GM19397 (cell line): ENCODE measurements at regions not wholly inside any gene's neighbourhood (a gene's known extent, or its start where the extent isn't known, plus 50 kb on each side); places are given as distances from the start of the nearest gene placed in this dataset.
"Not testable (repeated sequence)": the region's sequence is repeated elsewhere in the genome, so short reads cannot be mapped to it uniquely, and the experiment has no call there.

Experiments used
- ATAC-seq: cut with Tn5 transposase; IDR thresholded peaks from one replicate; pipeline ENCODE4 v1.9.1; 2021; ENCODE audit warnings: mild to moderate bottlenecking, moderate library complexity; ENCODE audit not compliant: unreplicated experiment

DNA sequence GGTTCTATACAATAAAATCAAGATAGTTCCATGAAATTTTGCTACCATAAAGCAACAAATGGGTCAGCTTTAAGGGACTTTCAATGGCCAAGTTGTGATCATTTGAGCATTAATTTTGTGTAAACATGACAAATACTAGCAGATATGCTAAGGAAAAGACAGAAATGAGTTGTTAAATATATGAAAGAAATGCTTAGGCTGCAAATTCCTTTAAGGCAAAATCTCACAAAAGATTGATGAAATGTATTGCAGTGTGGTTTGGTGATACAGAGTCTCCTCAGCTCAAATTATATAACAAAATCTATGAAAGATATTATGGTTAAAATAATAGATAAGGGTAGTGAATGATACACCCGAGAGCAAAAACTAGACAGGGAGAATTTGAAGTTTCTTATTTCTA lies 377.2 kb downstream of the RAP2B start:
- no peak for ATAC-seq

DNA sequence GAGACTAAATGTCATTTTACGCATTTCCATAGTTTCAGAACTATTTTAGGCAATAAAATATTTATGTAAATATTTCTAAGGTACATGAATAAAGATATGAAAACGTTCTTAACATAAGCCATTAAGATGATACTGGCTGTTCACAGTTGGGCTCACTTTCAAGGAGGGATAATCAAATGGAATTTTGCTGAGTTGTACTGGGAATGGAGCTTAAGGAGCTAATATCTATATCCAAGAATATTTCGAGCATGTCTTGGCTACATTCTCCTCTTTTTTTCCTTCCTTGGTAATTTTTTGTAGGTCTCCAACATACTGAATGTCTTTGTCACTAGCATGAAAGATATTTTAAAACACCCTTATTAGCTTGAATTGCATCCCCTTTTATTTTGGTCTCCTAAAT lies 383.4 kb downstream of the RAP2B start:
- no peak for ATAC-seq

DNA sequence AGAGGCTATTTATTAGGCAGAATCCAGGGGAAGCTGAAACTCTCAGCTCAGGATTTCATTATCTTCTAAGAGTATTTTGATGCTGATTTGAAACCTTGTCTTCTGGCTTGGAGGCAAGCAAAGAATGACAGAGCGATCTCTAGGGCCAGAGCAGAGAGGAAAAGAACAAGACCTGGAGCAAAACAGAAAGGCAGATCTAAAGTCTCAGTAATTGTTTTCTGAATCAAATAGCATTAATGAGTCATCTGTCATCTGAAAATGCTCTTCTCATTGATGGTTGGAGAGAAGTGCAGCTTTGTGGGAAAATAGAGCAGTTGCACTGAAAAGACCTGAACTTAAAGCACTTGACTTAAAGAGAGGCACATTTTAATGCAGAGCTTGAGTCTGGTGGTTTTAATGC lies 385.9 kb downstream of the RAP2B start:
- no peak for ATAC-seq

DNA sequence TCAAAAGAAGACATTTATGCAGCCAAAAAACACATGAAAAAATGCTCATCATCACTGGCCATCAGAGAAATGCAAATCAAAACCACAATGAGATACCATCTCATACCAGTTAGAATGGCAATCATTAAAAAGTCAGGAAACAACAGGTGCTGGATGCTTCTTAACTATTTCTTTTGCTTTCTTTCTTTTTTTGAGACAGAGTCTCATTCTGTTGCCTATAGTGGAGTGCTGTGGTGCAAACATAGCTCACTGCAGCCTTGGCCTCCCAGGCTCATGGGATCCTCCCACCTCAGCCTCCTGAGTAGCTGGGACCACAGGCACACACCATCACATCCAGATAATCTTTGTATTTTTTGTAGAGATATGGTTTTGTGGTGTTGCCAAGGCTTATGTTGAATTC lies 387.7 kb downstream of the RAP2B start:
- ATAC-seq: not testable (repeated sequence)

DNA sequence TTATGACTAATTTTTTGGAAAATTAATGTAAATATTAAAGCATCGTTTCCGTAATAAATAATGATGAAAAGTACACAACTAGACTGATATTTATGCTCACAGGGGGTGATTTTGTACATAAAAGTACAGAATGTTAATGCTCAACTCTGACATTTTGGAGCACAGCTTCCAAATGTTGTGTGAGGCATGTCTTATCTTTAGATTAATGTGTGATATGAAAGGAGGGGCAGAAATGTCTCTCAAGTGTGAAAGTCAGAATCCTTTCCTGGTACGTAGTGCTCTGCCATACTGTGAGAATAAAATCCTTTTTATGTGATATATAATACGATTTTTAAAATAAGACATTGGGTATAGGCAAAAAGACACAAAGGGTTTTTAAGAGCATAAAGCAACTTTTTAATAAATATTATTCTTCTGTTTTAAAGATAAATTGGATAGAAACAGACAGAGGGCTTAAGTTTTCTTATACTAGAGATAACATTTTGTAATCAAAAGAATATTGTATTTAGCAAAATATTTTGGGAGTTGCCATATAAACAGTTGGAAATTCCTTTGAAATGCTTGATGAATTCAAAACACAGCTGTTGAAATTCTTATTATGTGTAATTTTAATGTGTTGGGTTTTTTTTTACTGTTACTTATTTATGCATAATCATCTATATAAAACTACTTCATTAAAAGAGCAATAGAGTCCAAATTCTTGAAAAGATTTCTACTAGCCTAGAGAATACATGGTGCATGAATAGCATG lies 389.7 kb downstream of the RAP2B start:
- ATAC-seq: no peak

DNA sequence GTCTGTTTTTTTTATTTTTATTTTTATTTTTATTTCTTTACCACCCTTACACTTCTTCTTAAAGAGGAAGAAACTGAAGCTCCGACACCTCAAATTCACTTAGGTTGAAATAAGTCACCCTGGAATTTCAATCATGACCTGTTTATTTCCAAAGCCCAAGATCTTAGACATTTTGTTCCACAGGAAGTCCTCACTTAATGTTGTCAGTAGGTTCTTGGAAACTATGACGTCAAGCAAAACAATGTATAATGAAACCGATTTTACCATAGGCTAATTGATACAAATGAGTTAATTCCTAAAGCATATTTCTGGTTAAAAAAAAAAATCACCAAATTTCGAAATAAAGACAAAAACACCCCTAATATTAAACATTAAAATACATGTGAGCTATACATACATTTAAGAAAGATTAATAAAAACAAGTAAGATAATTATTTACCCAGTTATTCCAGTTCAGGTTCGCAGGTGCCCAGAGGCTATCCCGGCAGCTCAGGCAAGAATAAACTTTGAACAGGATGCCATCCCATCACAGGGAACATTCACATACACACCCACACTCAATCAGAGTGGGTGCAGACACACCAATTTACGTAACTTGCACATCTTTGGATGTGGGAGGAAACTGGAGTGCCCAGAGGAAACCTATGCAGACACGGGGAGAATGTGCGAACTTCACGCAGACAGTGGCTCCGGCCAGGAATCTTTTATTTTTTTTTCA lies 391.0 kb downstream of the RAP2B start:
- no peak for ATAC-seq

DNA sequence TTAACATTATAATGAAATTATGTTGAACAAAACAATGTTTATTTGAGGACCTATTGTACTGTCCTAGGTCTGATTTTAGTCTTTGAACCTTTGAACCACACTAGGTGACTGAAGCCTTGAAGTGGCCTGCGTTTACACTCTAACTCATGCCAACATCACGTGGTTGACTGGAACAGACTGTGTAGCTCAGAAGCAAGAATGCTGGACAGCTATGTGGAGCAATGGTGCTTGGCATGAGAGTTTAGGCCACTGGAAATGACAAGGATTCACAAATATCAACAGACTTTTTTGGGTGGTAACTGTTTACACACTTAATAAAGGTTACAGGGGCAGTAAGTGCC lies 391.5 kb downstream of the RAP2B start:
- ATAC-seq: no peak

DNA sequence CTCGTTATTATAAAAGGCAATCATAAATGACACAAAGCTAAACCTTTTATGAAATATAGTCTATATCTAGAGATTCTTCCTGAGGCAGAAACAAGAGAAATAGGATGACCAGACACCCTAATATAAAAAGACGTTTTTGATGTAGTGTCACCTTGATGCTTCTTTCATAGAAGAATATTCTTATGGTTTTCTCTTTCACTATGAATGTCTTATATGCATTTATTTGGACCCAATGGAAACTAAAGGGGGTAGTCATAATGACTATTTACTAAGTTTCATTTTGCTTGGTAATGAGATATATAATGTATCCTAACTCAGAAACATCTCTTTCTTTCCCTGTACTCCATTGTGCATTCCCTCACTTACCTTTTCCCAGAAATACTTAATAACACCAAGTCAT lies 393.9 kb downstream of the RAP2B start:
- no peak for ATAC-seq

DNA sequence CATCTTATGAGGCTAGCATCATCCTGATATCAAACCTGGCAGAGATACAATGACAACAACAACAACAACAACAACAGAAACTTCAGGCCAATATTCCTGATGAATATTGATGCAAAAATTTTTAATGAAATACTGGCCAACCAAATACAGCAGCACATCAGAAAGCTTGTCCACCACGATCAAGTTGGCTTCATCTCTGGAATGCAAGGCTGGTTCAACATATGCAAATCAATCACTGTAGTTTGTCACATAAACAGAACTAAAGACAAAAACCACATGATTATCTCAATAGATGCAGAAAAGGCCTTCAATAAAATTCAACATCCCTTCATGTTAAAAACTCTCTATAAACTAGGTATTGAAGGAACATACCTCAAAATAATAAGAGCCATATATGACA lies 397.3 kb downstream of the RAP2B start:
- ATAC-seq: not testable (repeated sequence)

DNA sequence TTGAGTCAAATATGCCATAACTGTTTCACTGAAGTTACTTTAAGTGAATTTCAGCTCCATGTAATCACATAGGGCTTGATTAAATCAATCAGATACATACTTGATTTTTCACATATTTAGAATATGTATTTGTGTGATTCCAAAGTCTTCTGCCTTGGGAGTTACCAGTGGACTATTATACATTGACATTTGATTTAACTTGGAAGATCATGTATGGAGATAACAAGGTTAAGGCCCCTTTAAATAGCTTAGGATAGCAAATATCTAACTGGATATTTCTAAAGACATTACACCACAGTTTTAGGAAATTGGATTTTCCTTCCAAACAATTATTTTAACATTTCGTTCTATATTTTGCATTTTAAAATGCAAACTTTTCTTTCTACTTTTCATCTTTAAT lies 405.0 kb downstream of the RAP2B start:
- ATAC-seq: no peak

DNA sequence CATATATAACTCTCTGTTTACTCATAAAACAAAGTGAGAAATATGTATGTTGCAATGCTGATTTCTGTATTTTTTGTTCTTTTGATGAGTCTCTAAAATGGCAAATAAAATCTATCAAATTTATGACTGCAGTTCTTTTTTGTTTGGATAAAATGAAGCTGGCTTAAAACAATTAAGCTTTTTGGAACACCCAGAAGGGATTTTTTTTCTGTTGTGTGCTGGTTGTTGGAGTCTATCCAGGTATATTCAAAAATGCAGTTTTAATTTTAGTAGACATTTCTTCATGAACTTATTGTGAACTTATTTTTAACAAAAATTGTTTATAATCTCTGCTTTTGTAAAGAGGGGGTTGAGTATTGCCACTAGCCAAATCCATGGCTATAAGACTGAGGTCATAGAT lies 405.5 kb downstream of the RAP2B start:
- ATAC-seq: no peak

DNA sequence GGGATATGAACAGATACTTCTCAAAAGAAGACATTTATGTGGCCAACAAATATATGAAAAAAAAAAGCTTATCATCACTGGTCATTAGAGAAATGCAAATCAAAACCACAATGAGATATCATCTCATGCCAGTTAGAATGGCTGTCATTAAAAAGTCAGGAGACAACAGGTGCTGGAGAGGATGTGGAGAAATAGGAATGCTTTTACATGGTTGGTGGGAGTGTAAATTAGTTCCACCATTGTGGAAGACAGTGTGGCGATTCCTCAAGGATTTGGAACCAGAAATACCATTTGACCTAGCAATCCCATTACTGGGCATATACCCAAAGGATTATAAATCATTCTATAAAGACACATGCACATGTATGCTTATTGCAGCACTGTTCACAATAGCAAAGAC lies 408.5 kb downstream of the RAP2B start:
- not testable (repeated sequence) for ATAC-seq

DNA sequence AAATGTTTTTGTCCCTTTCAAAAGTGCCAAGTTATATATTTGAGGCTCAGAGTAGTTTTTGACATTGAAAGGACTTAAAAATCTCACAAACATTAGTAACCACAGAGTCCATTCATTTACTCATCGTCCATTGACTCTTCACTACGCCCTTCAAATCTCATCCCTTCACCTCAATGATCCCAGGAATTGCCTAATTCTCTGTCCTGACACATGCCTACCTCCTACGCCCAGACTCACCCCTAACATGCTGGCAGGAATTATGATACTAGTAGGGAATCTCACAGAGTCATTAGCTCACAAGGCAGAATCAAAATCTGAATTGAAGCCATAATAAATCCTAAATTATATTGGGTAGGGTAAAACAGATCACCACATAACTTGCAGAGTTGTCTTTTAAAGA lies 410.1 kb downstream of the RAP2B start:
- ATAC-seq: no peak

DNA sequence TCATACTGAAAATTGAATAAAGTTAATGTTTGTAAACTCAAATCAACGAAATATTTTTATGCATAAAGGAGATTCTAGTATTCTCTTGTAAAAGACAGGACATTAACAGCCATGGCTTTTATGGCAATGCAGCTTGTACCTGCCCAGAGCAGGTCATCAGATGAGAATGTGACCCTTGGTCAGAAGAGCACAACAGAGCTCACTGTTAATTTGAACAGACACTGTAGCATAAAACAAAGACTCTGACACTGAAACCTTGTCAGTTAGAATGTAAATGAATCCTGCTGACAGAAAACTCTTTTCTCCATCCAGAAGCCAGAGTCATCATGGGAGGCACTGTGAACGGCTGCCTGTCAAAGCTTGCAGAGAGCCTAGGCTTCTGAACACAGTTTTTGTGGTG lies 410.6 kb downstream of the RAP2B start:
- ATAC-seq: no peak

DNA sequence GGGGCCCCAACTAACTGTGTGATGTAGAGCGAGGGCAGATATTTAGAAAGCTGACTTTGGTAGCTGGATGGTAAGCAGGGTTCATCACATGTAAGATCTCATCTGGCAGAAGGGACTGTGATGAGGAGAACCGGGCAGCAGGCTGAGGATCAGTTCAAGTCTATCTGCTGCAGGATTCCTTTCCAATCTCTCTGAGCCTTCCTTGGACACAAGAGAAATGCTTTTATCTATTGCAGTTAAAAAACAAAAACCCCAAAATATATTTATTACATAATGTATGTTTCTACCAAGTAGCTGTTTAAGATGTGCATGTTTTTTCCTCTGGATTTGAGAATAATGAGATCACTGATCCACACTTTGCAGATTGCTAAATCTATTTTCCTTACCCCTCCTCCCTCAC lies 411.5 kb downstream of the RAP2B start:
- ATAC-seq: no peak

DNA sequence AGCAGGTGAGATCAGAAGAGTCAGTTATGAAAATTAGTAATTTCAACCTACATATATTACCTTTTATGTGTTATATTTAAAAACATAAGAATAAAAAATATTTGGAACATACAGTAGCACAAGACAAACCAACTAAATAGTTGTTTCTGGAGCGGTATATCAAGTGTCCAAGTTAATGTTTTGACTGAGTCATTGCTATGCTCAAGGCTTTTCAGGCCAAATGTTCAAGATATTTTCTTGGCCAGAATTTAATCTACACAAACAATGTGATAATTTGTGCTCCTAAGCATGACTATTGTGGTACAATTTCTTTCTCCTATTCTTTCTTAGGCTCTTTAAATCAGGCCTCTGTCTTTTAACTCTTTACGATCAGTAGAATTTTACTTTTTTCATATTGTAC lies 412.4 kb downstream of the RAP2B start:
- no peak for ATAC-seq

DNA sequence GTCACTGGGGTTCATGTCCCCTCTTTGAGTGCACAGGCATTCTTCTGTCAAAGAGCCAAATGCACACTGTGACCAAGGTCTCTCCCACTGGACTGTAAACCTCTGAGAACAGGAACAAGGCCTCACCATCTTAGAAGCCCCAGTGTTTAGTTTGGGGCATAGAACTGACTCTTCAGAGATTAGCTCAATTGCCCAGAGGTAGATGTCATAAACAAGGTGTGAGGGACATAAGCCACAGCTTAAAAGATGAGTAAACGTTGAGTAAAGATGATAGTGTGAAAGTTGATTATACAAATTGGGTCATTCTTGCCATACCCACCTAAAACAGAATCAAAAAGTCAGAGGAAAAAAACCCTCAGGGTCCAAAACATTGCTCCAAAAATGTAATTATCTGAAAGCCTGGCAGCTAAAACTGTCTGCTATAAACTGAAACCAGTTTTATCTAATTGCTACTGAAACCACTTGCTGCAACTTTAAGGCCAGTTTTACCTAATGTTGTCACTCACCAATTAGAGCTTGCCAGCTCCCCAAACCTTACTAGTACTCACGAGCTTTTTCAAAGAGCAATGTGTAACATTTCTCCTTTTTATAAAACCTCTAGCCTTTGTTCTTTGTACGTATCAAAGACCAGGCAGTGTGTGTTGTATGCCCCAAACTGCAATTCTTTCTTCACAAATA lies 415.2 kb downstream of the RAP2B start:
- ATAC-seq: no peak

DNA sequence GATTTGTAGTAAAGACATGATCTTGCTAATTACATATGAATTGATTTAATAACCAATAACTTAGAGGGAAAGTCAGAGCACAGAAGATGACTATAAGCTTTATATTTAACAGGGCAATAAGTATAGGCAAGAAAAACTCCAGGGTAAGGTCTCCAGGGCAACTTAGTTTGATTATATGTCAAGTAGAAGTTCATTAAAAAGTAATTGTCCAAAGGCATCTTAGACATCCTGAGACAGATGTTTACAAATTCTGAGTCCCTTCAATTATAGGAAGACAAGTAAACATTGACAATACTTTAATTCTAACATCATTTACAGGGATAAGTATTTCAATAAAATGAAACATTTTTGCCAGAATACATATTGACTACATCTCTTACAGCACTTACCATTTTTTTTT lies 416.0 kb downstream of the RAP2B start:
- ATAC-seq: no peak

DNA sequence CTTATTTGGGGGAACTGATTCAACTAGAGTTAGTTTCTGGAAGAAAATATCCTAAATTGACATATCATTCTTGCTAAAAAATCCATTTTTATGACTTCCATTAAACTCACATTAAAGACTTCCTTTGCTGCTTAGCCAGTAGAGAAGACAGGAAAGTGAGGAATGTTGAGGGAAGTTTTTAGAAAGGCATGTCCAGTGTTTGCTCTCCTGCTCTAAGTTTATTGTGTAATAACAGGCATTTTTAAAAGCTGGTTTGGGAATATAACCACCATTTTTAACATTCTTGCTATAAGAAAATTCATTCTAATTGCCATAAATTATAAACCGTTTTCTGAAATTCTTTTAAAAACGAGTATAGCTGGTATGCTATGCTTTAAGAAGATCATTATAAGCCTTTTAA lies 428.0 kb downstream of the RAP2B start:
- ATAC-seq: no peak

DNA sequence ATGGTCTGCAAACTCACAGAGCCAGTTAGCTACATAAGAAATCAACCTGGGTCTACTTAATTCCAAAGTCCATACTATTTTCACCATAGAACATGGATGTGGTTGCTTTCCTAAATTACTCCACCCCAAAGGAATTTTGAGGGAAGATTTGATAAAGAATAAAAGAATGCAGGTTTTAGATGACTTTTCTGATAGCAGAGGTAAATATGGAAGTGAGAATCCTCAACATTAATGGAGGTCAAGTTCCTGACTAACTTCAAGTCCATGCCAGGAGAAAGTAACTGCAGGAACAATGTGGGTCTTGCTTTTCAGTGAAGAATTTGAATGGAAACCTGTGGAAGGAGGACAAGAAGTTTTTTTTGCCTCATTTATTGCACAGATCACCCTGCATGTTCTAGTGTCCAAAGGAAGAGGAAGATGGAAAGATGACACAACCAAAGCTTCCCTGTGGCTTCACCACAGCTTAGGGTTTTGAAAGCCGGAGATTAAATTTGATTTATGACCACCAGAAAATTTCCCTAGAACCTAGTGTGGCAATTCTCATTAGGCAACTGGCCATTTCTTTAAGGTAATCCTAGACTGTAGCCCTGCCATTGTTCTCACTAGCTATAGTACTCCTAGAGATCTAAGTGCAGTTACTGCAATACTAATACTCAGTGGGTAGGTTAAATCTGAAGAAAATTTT lies 429.7 kb downstream of the RAP2B start:
- no peak for ATAC-seq

DNA sequence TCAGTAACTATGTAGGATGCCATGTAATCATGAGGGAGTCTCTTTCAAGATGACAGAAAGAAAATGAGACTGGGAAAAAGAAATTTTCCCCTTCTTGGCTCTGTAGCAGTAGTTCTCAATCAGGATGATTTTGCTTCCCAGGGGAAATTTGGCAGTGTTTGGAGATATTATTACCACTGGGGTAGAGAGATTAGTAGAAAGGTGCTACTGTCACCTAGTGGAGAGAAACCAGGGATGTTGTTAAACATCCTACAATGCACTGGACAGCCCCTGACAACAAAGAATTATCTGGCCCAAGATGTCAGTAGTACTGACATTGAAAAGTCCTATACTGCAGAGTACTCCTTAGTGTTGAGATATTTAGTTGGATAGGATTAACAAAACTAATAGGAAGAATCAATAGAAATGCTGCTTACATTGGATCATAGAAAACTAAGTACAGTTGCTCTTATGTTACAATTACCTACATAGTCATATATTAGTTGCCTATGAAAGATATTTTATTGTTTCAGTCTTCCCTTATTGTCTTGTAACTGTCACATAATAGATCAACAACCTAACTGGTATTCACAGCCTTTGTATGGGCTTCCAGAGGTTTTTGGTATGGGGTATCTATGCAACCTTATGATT lies 433.3 kb downstream of the RAP2B start:
- no peak for ATAC-seq
